Panc1 (cell line): ENCODE measurements at regions not wholly inside any gene's neighbourhood (a gene's known extent, or its start where the extent isn't known, plus 50 kb on each side); places are given as distances from the start of the nearest gene placed in this dataset.

Experiments used
- POLR2AphosphoS5 ChIP-seq: IDR thresholded peaks from 2 replicates; pipeline ENCODE4 v1.6.1; 2012; ENCODE audit warnings: mild to moderate bottlenecking, low read depth, low read length, moderate library complexity
- SIN3A ChIP-seq: IDR thresholded peaks from 2 replicates; pipeline ENCODE4 v1.6.1; 2012; ENCODE audit warnings: low read depth, mild to moderate bottlenecking, low read length, moderate library complexity, borderline replicate concordance; ENCODE audit not compliant: insufficient read depth
- TF ChIP-seq, protein P1 (sequence below): fragments of 450-650 bp; IDR thresholded peaks from 2 replicates; pipeline ENCODE4 v1.5.1; 2017; ENCODE audit warnings: mild to moderate bottlenecking
- TF ChIP-seq, protein P2 (sequence below), 2 experiments: IDR thresholded peaks; 2 replicates each; pipeline ENCODE4 v1.6.1; 2011 to 2012; ENCODE audit warnings: low read depth in 2 of 2, control low read depth in 1 of 2, low read length in 1 of 2, mild to moderate bottlenecking in 1 of 2, moderate library complexity in 1 of 2; ENCODE audit not compliant: insufficient read depth in 1 of 2

DNA sequence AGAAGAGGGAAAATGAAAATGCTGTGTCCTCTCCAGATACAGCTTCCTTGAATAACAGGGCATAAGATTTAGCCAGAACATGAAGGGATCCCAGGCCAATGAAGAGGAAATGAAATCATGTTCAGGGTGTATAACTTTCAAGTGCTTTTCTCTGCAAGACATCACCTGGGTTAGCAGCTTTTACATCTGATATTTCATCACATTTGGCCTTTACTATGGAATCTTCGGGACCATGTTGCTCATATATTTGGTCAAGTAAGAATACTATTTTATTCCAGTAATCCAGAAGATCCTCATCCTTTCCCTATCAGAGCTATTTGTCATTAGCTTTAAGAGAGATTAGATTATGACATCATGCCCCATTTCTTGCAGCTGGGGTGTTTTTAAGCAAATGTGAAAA is 66.3 kb upstream of the OR5AK2 start:
- TF ChIP-seq, protein P1, sequence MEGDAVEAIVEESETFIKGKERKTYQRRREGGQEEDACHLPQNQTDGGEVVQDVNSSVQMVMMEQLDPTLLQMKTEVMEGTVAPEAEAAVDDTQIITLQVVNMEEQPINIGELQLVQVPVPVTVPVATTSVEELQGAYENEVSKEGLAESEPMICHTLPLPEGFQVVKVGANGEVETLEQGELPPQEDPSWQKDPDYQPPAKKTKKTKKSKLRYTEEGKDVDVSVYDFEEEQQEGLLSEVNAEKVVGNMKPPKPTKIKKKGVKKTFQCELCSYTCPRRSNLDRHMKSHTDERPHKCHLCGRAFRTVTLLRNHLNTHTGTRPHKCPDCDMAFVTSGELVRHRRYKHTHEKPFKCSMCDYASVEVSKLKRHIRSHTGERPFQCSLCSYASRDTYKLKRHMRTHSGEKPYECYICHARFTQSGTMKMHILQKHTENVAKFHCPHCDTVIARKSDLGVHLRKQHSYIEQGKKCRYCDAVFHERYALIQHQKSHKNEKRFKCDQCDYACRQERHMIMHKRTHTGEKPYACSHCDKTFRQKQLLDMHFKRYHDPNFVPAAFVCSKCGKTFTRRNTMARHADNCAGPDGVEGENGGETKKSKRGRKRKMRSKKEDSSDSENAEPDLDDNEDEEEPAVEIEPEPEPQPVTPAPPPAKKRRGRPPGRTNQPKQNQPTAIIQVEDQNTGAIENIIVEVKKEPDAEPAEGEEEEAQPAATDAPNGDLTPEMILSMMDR, result no peak
- TF ChIP-seq, protein P2, sequence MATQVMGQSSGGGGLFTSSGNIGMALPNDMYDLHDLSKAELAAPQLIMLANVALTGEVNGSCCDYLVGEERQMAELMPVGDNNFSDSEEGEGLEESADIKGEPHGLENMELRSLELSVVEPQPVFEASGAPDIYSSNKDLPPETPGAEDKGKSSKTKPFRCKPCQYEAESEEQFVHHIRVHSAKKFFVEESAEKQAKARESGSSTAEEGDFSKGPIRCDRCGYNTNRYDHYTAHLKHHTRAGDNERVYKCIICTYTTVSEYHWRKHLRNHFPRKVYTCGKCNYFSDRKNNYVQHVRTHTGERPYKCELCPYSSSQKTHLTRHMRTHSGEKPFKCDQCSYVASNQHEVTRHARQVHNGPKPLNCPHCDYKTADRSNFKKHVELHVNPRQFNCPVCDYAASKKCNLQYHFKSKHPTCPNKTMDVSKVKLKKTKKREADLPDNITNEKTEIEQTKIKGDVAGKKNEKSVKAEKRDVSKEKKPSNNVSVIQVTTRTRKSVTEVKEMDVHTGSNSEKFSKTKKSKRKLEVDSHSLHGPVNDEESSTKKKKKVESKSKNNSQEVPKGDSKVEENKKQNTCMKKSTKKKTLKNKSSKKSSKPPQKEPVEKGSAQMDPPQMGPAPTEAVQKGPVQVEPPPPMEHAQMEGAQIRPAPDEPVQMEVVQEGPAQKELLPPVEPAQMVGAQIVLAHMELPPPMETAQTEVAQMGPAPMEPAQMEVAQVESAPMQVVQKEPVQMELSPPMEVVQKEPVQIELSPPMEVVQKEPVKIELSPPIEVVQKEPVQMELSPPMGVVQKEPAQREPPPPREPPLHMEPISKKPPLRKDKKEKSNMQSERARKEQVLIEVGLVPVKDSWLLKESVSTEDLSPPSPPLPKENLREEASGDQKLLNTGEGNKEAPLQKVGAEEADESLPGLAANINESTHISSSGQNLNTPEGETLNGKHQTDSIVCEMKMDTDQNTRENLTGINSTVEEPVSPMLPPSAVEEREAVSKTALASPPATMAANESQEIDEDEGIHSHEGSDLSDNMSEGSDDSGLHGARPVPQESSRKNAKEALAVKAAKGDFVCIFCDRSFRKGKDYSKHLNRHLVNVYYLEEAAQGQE (IDR thresholded peaks at IDR 0.05; ENCODE audit: insufficient read depth in 1 of 2, low read depth in 2 of 2, low read length in 1 of 2), result no peak
- TF ChIP-seq POLR2AphosphoS5, result no peak
- no peak for TF ChIP-seq SIN3A
